ENCODE measurements at regions not wholly inside any gene's neighbourhood (a gene's known extent, or its start where the extent isn't known, plus 50 kb on each side); places are given as distances from the start of the nearest gene placed in this dataset.

GRCh38 chr7:132655131-132655727, 79.0 kb upstream of the PLXNA4 start:
- no peak for TF ChIP-seq CTCF (IDR thresholded peaks at IDR 0.05; ENCODE audit: insufficient read depth, low read depth, low read length, missing control alignments)
- no peak for DNase-seq (ENCODE audit: low read depth)
- H3K4me3 ChIP-seq (ENCODE audit: low read length) = no peak overlapping the region

- H3K4me3 ChIP-seq (ENCODE audit: low read length) = no peak overlapping the region
- DNase-seq (ENCODE audit: low read depth) = no peak
- TF ChIP-seq CTCF (IDR thresholded peaks at IDR 0.05; ENCODE audit: insufficient read depth, low read depth, low read length, missing control alignments) = peak; percentile 12
These were observed 77.9 kb upstream of the PLXNA4 start for GRCh38 chr7:132654150-132654549.

- no peak overlapping the region for H3K4me3 ChIP-seq (ENCODE audit: low read length)
- TF ChIP-seq CTCF (IDR thresholded peaks at IDR 0.05; ENCODE audit: insufficient read depth, low read depth, low read length, missing control alignments) = no peak
- DNase-seq (ENCODE audit: low read depth) = no peak
These were observed 77.2 kb upstream of the PLXNA4 start for GRCh38 chr7:132653366-132653930.

- DNase-seq (ENCODE audit: low read depth) = no peak
These were observed 76.2 kb upstream of the PLXNA4 start for GRCh38 chr7:132652507-132652906.

GRCh38 chr7:132650498-132650897, 74.2 kb upstream of the PLXNA4 start:
- no peak for TF ChIP-seq CTCF (IDR thresholded peaks at IDR 0.05; ENCODE audit: insufficient read depth, low read depth, low read length, missing control alignments)
- H3K4me3 ChIP-seq (ENCODE audit: low read length) = no peak overlapping the region
- DNase-seq (ENCODE audit: low read depth) = peak; percentile 42

More at GRCh38 chr7:132652507-132652906, 76.2 kb upstream of the PLXNA4 start:
- TF ChIP-seq CTCF (IDR thresholded peaks at IDR 0.05; ENCODE audit: insufficient read depth, low read depth, low read length, missing control alignments) = no peak
- H3K4me3 ChIP-seq (ENCODE audit: low read length) = no peak overlapping the region

- H3K4me3 ChIP-seq (ENCODE audit: low read length) = no peak overlapping the region
- no peak for DNase-seq (ENCODE audit: low read depth)
- no peak for TF ChIP-seq CTCF (IDR thresholded peaks at IDR 0.05; ENCODE audit: insufficient read depth, low read depth, low read length, missing control alignments)
These were observed 71.0 kb upstream of the PLXNA4 start for GRCh38 chr7:132647311-132647710.

GRCh38 chr7:132646052-132646451, 69.8 kb upstream of the PLXNA4 start:
- no peak for TF ChIP-seq CTCF (IDR thresholded peaks at IDR 0.05; ENCODE audit: insufficient read depth, low read depth, low read length, missing control alignments)
- H3K4me3 ChIP-seq (ENCODE audit: low read length) = no peak overlapping the region
- no peak for DNase-seq (ENCODE audit: low read depth)

All from epithelial cell of esophagus (primary cell).